ENCODE measurements at regions not wholly inside any gene's neighbourhood (a gene's known extent, or its start where the extent isn't known, plus 50 kb on each side); places are given as distances from the start of the nearest gene placed in this dataset.

- H3K79me2 ChIP-seq (ENCODE audit: control insufficient read depth, insufficient read depth, low read length): no peaks in the 10 kb centered on the region
- no peak overlapping the region for H3K4me3 ChIP-seq (ENCODE audit: control insufficient read depth in 2 of 3, extremely low read depth in 1 of 3, insufficient read depth in 2 of 3, low read depth in 1 of 3, low read length in 3 of 3)
- dilution Hi-C loops (cut with MboI; ENCODE audit: extremely low pct_ligation_motif_present, low sequenced_read_pairs): no loop called here
- no peak for DNase-seq (ENCODE audit: low read depth, low spot score)
- TF ChIP-seq EZH2 (IDR thresholded peaks at IDR 0.05; ENCODE audit: low read length): no peak
- TF ChIP-seq, protein P1, sequence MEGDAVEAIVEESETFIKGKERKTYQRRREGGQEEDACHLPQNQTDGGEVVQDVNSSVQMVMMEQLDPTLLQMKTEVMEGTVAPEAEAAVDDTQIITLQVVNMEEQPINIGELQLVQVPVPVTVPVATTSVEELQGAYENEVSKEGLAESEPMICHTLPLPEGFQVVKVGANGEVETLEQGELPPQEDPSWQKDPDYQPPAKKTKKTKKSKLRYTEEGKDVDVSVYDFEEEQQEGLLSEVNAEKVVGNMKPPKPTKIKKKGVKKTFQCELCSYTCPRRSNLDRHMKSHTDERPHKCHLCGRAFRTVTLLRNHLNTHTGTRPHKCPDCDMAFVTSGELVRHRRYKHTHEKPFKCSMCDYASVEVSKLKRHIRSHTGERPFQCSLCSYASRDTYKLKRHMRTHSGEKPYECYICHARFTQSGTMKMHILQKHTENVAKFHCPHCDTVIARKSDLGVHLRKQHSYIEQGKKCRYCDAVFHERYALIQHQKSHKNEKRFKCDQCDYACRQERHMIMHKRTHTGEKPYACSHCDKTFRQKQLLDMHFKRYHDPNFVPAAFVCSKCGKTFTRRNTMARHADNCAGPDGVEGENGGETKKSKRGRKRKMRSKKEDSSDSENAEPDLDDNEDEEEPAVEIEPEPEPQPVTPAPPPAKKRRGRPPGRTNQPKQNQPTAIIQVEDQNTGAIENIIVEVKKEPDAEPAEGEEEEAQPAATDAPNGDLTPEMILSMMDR (optimal IDR thresholded peaks at IDR 0.05 in 1 of 3, IDR thresholded peaks at IDR 0.05 in 1 of 3, conservative IDR thresholded peaks at IDR 0.05 in 1 of 3; ENCODE audit: extremely low read depth in 1 of 3, insufficient read depth in 2 of 3, low read length in 3 of 3): no peak
- no peaks in the 10 kb centered on the region for H4K20me1 ChIP-seq (ENCODE audit: control insufficient read depth, extremely low read depth, insufficient read depth, low read length)
- peaks cover 8% of the 10 kb centered on the region for H3K4me1 ChIP-seq (ENCODE audit: control insufficient read depth, extremely low read depth, insufficient read depth, low read length)
- no peak overlapping the region for H2AFZ ChIP-seq (ENCODE audit: control insufficient read depth, low read length)
- H3K4me2 ChIP-seq (ENCODE audit: control insufficient read depth, extremely low read depth, insufficient read depth, low read depth, low read length): no peak overlapping the region
- peaks cover 14% of the 10 kb centered on the region for H3K27me3 ChIP-seq (ENCODE audit: control insufficient read depth, extremely low read depth, insufficient read depth, low read length)
- FAIRE-seq: no peak
- H3K9me3 ChIP-seq (ENCODE audit: control insufficient read depth, low read depth, low read length): no peaks in the 10 kb centered on the region
- no peak overlapping the region for H3K27ac ChIP-seq (ENCODE audit: control insufficient read depth, insufficient read depth, low read length)
- no peaks in the 10 kb centered on the region for H3K9me1 ChIP-seq (ENCODE audit: control insufficient read depth, extremely low read depth, insufficient read depth, low read length)
- H3K36me3 ChIP-seq (ENCODE audit: control insufficient read depth in 2 of 2, extremely low read depth in 1 of 2, insufficient read depth in 2 of 2, low read length in 2 of 2): no peaks in the 10 kb centered on the region
- no peak overlapping the region for H3K9ac ChIP-seq (ENCODE audit: control insufficient read depth, extremely low read depth, insufficient read depth, low read length)
Measured at GRCh38 chr10:101303087-101303703, 50.8 kb upstream of the BTRC start.
